Astrocyte (in vitro differentiated cells and primary cell): ENCODE measurements at regions not wholly inside any gene's neighbourhood (a gene's known extent, or its start where the extent isn't known, plus 50 kb on each side); places are given as distances from the start of the nearest gene placed in this dataset.

Source experiments
- DNase-seq: peaks from one replicate; pipeline ENCODE4 v3.0.0-alpha.2; 2010; ENCODE audit warnings: low read depth
- FAIRE-seq: peaks from 2 replicates; lab custom pipeline; 2011; peaks lifted over from hg19 to GRCh38; lab: Jason Lieb, UNC
- H2AFZ ChIP-seq: 2 replicates; pipeline ENCODE4 v1.6.0; 2012; ENCODE audit warnings: low read depth, low read length, inconsistent platforms
- H3K27ac ChIP-seq: 2 replicates; pipeline ENCODE4 v1.5.1; 2011; ENCODE audit warnings: low read depth, low read length, inconsistent platforms
- H3K27me3 ChIP-seq: 2 replicates; pipeline ENCODE4 v1.6.0; 2011; ENCODE audit warnings: low read length, inconsistent platforms; ENCODE audit not compliant: insufficient read depth
- H3K36me3 ChIP-seq: 2 replicates; pipeline ENCODE4 v1.5.1; 2011; ENCODE audit warnings: low read length, inconsistent platforms; ENCODE audit not compliant: insufficient read depth
- H3K4me1 ChIP-seq: 2 replicates; pipeline ENCODE4 v1.5.1; 2011; ENCODE audit warnings: low read length, inconsistent platforms; ENCODE audit not compliant: insufficient read depth
- H3K4me2 ChIP-seq: 2 replicates; pipeline ENCODE4 v1.6.0; 2012; ENCODE audit warnings: low read length, inconsistent platforms
- H3K4me3 ChIP-seq: 2 replicates; pipeline ENCODE4 v1.5.1; 2011; ENCODE audit warnings: low read depth, mild to moderate bottlenecking, low read length, inconsistent platforms; ENCODE audit not compliant: insufficient read depth
- H3K79me2 ChIP-seq: 2 replicates; pipeline ENCODE4 v1.6.0; 2012; ENCODE audit warnings: mild to moderate bottlenecking, low read length, inconsistent platforms; ENCODE audit not compliant: insufficient read depth
- H3K9ac ChIP-seq: 2 replicates; pipeline ENCODE4 v1.6.0; 2012; ENCODE audit warnings: mild to moderate bottlenecking, low read length, inconsistent platforms
- H3K9me3 ChIP-seq: 2 replicates; pipeline ENCODE4 v1.5.1; 2012; ENCODE audit warnings: low read depth, mild to moderate bottlenecking, low read length, inconsistent platforms; ENCODE audit not compliant: insufficient read depth
- H4K20me1 ChIP-seq: 2 replicates; pipeline ENCODE4 v1.6.0; 2012; ENCODE audit warnings: low read length, inconsistent platforms; ENCODE audit not compliant: insufficient read depth
- H3K27ac Mint-ChIP-seq: one replicate; pipeline ENCODE4 v1.8.0; 2021; ENCODE audit warnings: mild to moderate bottlenecking, mixed read lengths; ENCODE audit not compliant: unreplicated experiment
- H3K27me3 Mint-ChIP-seq: one replicate; pipeline ENCODE4 v1.8.0; 2021; ENCODE audit warnings: low read depth, mixed read lengths; ENCODE audit not compliant: unreplicated experiment
- H3K36me3 Mint-ChIP-seq: one replicate; pipeline ENCODE4 v1.8.0; 2021; ENCODE audit warnings: low read depth, mixed read lengths; ENCODE audit not compliant: unreplicated experiment
- H3K4me1 Mint-ChIP-seq: one replicate; pipeline ENCODE4 v1.8.0; 2021; ENCODE audit warnings: low read depth, mixed read lengths; ENCODE audit not compliant: unreplicated experiment
- H3K4me3 Mint-ChIP-seq: one replicate; pipeline ENCODE4 v1.8.0; 2021; ENCODE audit warnings: mild to moderate bottlenecking, moderate library complexity, mixed read lengths; ENCODE audit not compliant: unreplicated experiment
- H3K9me3 Mint-ChIP-seq: one replicate; pipeline ENCODE4 v1.8.0; 2021; ENCODE audit warnings: mild to moderate bottlenecking, mixed read lengths; ENCODE audit not compliant: unreplicated experiment
- EZH2 ChIP-seq: IDR thresholded peaks from 2 replicates; pipeline ENCODE4 v1.6.1; 2012; ENCODE audit warnings: mild to moderate bottlenecking, low read length, inconsistent platforms; ENCODE audit not compliant: insufficient read depth
- TF ChIP-seq, protein P1 (sequence below): IDR thresholded peaks from 2 replicates; pipeline ENCODE4 v1.5.1; 2011; ENCODE audit warnings: low read depth, mild to moderate bottlenecking, inconsistent platforms, low read length, moderate library complexity; ENCODE audit not compliant: insufficient read depth

GRCh38 chr22:19645391-19645790 is 68.9 kb upstream of the SEPTIN5 start:
- Histone ChIP-seq H3K9ac (no peak overlapping the region), H4K20me1 (no peaks in the 10 kb centered on the region), H3K4me1 (no peaks in the 10 kb centered on the region), H3K4me2 (no peak overlapping the region), H2AFZ (no peak overlapping the region), H3K4me3 (no peak overlapping the region), H3K27me3 (peaks cover 2% of the 10 kb centered on the region), H3K27ac (no peak overlapping the region), H3K9me3 (no peaks in the 10 kb centered on the region), H3K79me2 (no peaks in the 10 kb centered on the region), H3K36me3 (no peaks in the 10 kb centered on the region)
- H3K4me1 Mint-ChIP-seq = no peaks in the 10 kb centered on the region
- no peak for DNase-seq
- peaks cover 34% of the 10 kb centered on the region for H3K27me3 Mint-ChIP-seq
- no peak overlapping the region for H3K4me3 Mint-ChIP-seq
- no peak for FAIRE-seq
- TF ChIP-seq EZH2 = no peak
- TF ChIP-seq, protein P1, sequence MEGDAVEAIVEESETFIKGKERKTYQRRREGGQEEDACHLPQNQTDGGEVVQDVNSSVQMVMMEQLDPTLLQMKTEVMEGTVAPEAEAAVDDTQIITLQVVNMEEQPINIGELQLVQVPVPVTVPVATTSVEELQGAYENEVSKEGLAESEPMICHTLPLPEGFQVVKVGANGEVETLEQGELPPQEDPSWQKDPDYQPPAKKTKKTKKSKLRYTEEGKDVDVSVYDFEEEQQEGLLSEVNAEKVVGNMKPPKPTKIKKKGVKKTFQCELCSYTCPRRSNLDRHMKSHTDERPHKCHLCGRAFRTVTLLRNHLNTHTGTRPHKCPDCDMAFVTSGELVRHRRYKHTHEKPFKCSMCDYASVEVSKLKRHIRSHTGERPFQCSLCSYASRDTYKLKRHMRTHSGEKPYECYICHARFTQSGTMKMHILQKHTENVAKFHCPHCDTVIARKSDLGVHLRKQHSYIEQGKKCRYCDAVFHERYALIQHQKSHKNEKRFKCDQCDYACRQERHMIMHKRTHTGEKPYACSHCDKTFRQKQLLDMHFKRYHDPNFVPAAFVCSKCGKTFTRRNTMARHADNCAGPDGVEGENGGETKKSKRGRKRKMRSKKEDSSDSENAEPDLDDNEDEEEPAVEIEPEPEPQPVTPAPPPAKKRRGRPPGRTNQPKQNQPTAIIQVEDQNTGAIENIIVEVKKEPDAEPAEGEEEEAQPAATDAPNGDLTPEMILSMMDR = no peak
- H3K36me3 Mint-ChIP-seq = peaks cover 4% of the 10 kb centered on the region
- H3K27ac Mint-ChIP-seq = no peak overlapping the region
- H3K9me3 Mint-ChIP-seq = peaks cover 12% of the 10 kb centered on the region

DNA sequence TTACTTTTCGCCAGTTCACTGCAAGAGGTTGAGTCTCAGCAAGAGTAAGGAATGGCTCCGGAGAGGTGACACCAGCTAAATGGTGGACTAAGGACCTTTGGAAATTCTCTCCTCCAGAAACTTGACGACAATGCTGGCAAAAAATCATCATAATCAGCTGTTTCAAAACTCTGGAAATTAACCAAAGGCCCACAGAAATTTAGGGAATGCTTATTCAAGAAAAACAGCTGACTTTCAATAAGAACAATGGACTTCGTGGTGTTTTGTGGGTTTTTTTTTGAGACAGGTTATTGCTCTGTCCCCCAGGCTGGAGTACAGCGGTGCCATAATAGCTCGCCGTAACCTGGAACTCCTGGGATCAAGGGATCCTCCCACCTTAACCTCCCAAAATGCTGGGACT is 68.4 kb upstream of the SEPTIN5 start:
- Mint-ChIP-seq H3K27me3 (peaks cover 33% of the 10 kb centered on the region), H3K36me3 (peaks cover 4% of the 10 kb centered on the region), H3K4me1 (no peaks in the 10 kb centered on the region), H3K9me3 (peaks cover 12% of the 10 kb centered on the region), H3K27ac (no peak overlapping the region), H3K4me3 (no peak overlapping the region)
- TF ChIP-seq EZH2 = no peak
- TF ChIP-seq, protein P1 = no peak
- Histone ChIP-seq H4K20me1 (no peaks in the 10 kb centered on the region), H3K4me2 (no peak overlapping the region), H3K9ac (no peak overlapping the region), H3K36me3 (no peaks in the 10 kb centered on the region), H3K9me3 (no peaks in the 10 kb centered on the region), H3K79me2 (no peaks in the 10 kb centered on the region), H3K4me3 (no peak overlapping the region), H3K27me3 (peaks cover 2% of the 10 kb centered on the region), H3K4me1 (no peaks in the 10 kb centered on the region), H2AFZ (no peak overlapping the region), H3K27ac (no peak overlapping the region)
- DNase-seq (no peak), FAIRE-seq (no peak)

GRCh38 chr22:19646383-19646782 is 67.9 kb upstream of the SEPTIN5 start:
- H3K4me3 Mint-ChIP-seq = no peak overlapping the region
- H3K9me3 Mint-ChIP-seq = peaks cover 12% of the 10 kb centered on the region
- no peak overlapping the region for H2AFZ ChIP-seq
- no peak for TF ChIP-seq EZH2
- TF ChIP-seq, protein P1 = no peak
- H3K27me3 Mint-ChIP-seq = peaks cover 28% of the 10 kb centered on the region
- no peaks in the 10 kb centered on the region for H3K79me2 ChIP-seq
- no peak overlapping the region for H3K4me2 ChIP-seq
- H4K20me1 ChIP-seq = no peaks in the 10 kb centered on the region
- FAIRE-seq (no peak), DNase-seq (no peak)
- peaks cover 4% of the 10 kb centered on the region for H3K36me3 Mint-ChIP-seq
- no peak overlapping the region for H3K27ac ChIP-seq
- H3K9ac ChIP-seq = no peak overlapping the region
- H3K9me3 ChIP-seq = no peaks in the 10 kb centered on the region
- no peaks in the 10 kb centered on the region for H3K36me3 ChIP-seq
- H3K27ac Mint-ChIP-seq = no peak overlapping the region
- H3K4me1 ChIP-seq = no peaks in the 10 kb centered on the region
- H3K4me1 Mint-ChIP-seq = no peaks in the 10 kb centered on the region
- no peak overlapping the region for H3K4me3 ChIP-seq
- H3K27me3 ChIP-seq = peaks cover 6% of the 10 kb centered on the region
